ENCODE measurements at regions not wholly inside any gene's neighbourhood (a gene's known extent, or its start where the extent isn't known, plus 50 kb on each side); places are given as distances from the start of the nearest gene placed in this dataset.

DNA sequence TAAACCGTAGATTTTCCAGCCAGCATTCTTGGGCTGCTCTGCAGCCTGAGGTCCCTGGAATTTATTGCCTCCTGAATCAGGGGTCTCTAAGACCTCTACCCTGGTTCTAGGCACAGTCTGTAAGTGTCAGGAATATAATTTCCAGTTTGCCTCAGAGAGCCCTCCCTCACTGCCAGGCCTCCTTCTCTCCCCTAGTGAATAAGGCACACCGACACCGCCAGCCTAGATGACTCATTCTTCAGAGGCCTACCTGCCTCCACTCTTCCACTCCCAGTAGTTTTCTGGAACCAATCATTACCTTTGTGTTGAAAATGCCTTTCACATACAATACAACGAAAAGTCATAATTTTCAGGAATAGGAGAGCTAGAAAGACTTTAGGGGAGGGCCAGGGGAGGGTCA lies 50.3 kb upstream of the ARHGEF9 start:
- ChIA-PET CTCF (no interaction called here), POLR2A (no interaction called here)
- H3K36me3 Mint-ChIP-seq, result no peaks in the 10 kb centered on the region
- no peaks in the 10 kb centered on the region for H3K4me1 Mint-ChIP-seq (ENCODE audit: low read depth)
- no peak for DNase-seq
- H3K9me3 Mint-ChIP-seq, result peaks cover under 1% of the 10 kb centered on the region
- intact Hi-C loops (cut with micrococcal nuclease), result no loop called here
- H3K27me3 Mint-ChIP-seq, result no peaks in the 10 kb centered on the region
- no peak overlapping the region for H3K27ac Mint-ChIP-seq
- no peak overlapping the region for H3K4me3 Mint-ChIP-seq

Measured in activated CD4-positive, alpha-beta memory T cell treated with anti-CD3 and anti-CD28 coated beads for 36 hours (primary cell).